Endothelial cell of hepatic sinusoid (primary cell): ENCODE measurements at regions not wholly inside any gene's neighbourhood (a gene's known extent, or its start where the extent isn't known, plus 50 kb on each side); places are given as distances from the start of the nearest gene placed in this dataset.

ENCODE experiments used
- in situ Hi-C: cut with HindIII; loops from 2 replicates; pipeline ENCODE4 v1.10.0; 2017; ENCODE audit warnings: low sequenced_read_pairs

DNA sequence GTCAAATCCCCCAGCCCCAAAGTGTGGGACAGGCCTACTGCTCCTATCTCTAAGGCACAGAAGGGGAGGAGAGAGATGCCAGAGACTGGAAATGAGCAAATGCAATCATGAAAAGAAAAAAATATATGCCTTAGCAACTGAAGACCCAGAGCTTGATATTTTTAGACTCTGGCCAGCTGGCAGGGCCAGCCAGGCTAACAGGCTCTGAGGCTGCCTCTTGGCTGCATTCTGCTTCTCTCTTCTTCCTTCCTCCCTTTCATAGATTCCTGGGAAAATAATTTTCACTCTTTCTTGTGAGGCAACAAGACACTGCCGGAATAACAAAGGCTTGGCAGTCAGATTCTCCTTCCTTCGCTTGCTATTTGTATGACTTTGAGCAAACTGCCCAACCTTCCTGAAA is 209.1 kb downstream of the RAD51AP2 start:
- in situ Hi-C loops = no loop called here

DNA sequence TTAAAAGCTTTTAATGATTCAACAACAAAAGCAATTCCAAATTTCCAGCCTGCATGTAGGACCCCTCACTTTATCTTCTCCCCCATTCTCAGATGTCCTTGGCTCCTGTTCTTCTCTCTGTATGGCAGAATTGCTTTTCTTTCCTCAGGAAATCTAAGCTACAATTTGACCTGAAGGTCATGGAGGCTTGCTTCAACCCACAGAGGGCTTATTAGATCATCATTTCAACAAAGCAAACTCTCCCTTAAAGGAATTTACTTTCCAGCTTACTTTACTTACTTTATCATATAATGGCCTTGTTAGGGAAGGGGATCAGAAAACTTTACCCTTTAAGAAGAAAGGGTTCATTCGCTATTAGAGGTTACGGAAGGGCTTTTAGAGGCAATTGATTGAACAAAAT is 211.5 kb downstream of the RAD51AP2 start:
- in situ Hi-C loops = no loop called here

DNA sequence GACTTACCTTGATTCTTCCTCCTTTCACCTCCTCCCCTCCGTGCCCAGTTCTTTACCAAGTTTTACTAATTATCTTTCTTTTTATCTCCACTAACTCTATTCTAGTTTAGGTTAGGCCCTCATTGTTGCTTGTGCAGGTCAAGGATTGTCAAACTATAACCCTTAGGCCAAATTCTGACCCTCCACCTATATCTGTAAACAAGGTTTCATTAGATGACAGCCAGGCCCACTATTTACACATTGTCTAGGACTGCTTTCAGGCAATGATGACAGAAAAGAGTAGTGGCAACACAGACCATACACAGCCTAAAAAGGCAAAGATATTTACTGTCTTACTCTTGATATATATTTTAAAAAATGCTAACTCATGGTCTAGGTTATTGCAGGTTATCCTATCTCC is 212.0 kb downstream of the RAD51AP2 start:
- in situ Hi-C loops = no loop called here

DNA sequence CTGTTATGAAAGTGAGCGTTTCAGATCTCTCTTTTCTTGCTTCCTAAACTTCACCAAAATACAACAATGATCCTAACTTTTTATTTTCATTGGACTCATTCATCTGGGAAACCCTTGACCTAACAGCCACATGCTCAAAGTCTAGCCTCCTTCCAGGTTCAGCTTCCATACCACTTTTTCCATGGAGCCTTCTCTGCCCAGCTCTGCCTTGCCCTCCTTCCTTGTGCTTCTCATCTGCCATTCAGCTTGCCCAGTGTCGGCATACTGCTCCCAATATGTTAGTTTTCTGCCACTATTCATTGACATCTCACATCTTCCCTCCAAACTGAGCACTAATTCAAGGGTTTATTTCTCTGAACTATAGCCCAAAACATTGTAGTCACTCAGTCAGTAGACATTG is 214.7 kb downstream of the RAD51AP2 start:
- in situ Hi-C loops = no loop called here

DNA sequence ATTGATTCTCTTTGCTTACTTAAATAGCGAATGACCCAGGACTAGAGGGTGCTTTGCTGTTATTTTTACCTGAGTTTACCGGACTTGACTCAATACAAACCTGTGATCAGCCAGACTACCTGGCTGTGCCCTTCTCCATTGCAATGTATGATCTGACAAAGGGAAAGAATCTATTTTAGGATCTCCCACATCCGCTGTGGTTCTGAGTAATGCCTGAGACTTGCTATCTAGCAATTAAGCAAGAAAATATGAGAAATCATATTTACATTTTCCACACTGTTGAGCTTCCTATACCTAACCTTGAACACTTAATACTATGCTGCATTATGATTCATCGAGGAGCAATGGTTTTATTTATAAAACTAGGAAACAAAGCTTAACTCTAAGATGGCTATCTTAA is 215.2 kb downstream of the RAD51AP2 start:
- in situ Hi-C loops = no loop called here

DNA sequence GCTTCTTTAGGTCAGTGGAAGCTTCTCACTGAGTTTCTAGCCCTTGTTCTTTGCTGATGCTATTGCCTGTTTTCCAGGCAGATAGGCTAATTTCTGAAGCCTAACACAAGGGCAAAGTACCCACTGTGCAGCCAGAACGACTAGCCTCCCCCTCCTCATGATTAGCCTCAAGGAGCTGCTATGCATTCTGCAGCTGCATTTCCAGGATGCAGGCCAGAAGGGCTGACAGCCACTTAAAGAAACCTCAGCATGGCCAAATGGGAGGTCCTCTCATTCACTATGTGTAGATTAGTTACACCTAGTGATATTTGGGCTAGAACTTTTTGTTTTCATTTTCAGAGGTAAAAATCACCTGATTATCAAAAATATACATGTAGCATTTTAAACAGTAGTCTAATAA is 216.0 kb downstream of the RAD51AP2 start:
- in situ Hi-C loops = no loop called here

DNA sequence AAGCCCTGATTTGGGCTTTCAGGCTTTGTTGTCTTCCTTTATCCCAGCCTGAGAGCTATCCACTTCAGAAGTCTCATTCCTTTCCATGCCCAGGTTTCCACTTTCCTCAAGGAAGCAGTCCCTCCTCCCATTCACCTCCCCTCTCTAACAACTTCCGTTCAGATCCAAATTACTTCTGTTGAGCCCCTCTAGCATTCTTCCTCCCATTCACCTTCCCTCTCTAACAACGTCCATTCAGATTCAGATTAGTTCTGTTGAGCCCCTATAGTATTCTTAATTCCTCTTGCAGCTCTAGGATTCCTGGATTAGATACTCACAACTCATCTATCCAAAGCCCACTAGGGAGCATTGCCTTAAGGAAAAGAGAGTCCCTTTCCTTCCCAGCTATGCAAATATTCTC is 216.8 kb downstream of the RAD51AP2 start:
- in situ Hi-C loops = no loop called here

DNA sequence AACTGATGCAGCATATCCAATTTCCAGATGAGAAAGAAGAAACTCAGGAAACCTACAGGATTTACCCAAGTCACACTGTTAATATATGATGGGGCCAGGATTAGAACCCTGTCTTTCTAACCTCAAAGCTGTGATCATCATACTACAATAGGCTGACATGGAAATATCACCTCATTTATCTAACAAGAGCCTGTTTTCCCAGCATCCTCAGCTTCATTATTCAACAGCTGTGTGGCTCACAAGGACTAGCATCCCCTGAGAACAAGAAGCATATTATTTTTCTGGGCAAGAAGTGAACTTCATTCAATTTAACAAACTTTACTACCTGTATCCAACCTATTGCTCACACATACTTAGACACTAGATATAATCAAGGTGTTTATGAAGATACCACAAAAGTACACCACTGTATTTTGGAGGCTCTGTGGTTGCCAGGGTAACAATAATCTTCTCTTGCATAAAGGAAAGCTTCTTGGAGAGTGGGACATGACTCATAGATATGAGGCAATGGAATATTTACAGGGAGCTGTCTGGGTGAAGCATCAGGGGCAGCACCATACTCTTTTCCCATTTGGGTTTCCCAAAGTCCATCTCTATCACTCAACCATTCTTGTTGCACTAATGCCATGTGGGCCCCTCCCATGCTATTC is 218.2 kb downstream of the RAD51AP2 start:
- in situ Hi-C loops = no loop called here

DNA sequence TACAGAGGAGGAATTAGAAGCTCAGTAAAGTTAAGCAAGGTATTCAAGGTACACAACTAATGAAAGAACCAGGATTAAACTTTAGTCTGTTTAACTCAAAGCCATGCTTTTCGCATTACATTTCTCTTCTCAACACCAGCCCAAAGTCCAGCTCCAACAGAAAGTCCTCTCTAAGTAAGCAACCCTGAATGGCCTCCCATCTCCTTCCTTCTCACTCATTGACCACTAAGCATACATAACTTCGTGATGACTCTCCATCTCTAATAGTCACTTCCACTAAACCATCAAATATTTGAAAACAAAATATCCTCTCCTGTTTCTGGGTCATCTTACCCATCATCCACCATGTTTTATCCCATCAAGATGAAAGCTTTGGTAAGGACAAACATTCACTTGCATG is 219.8 kb downstream of the RAD51AP2 start:
- in situ Hi-C loops = no loop called here

DNA sequence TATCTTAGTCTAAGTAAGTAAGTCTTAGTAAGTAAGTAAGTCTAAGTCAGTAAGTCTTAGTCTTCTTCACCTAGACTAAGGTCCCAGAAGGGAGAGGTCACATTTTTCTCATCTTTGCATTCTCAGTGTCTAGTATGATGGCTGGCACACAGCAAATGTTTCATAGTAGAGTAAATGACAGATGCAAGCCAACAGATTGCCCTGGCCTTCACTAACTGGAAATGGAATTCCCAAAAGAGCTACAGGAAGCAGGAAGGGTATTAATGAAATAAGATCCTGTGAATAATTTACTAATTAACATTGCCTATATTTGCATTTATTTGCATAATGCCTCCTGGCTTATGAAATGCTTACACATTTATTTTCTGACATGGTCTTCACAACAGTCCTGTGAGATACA is 221.6 kb downstream of the RAD51AP2 start:
- in situ Hi-C loops = no loop called here

DNA sequence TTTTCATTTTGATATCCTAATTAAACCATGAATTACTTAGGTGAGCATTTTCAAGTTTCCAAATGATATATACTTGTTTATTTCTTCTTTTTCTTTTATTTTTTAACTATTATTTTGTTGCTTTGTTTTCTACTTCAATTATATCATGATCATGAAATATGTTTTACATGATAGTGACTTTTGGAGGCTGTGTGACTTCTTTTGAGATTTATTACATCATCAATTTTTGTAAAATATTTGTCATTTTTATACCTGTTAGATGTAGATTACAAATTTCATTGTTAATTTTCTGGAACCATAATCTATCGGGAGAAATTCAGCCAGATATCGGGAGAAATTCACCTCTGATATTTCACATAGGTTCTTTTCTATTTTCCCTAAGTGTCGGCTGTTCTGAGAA is 228.6 kb downstream of the RAD51AP2 start:
- in situ Hi-C loops = no loop called here

DNA sequence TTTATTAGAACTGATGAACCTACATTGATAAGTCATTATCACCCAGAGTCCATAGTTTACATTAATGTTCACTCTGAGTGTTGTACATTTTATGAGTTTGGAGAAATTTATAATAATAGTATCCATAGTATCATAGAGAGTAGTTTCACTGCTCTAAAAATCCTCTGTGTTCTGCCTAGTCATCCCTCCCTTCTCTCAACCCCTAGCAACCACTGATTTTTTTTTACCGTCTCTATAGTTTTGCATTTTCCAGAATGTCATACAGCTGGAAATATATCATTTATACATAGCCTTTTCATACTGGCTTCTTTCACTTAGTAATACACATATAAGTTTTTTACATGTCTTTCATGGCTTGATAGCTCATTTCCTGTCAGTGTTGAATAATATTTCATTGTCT is 231.1 kb downstream of the RAD51AP2 start:
- in situ Hi-C loops = no loop called here

DNA sequence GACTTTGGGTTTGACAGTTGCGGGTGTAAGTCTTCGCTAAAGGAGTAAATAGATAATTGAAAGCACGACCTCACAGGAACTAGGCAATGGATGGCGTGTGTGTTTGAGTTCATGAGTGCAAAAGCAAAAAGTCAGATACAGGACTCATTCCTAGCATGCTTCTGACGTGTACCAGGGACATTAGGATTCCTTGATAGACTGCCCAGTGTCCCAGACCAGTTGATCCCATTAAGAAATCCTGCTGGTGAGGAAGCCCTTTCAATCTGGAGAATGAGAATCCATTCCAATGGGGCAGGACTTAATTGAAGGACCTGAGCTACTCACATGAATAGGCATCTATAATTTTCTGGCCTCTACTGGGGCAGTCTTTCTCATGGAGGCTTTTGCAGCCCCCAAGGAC is 235.4 kb downstream of the RAD51AP2 start:
- in situ Hi-C loops = no loop called here

DNA sequence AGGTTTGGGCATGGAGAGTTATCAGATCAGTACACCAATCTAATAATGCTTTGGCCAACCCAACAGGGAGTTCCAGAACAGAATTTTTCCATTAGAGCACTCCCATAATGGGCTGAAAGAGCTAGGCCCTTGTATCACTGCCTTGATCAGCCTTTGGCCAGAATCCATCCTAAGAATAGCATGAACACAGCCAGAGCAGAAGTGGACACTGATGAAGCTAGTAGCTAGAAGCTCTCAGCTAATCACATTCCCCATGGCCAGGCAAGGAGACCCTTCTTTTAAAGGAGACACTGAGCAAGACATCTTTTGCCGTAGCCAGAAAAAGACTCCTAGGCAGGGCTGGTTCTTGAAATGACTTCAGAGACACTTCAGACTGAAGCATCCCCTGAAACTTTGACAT is 236.0 kb downstream of the RAD51AP2 start:
- in situ Hi-C loops = no loop called here

DNA sequence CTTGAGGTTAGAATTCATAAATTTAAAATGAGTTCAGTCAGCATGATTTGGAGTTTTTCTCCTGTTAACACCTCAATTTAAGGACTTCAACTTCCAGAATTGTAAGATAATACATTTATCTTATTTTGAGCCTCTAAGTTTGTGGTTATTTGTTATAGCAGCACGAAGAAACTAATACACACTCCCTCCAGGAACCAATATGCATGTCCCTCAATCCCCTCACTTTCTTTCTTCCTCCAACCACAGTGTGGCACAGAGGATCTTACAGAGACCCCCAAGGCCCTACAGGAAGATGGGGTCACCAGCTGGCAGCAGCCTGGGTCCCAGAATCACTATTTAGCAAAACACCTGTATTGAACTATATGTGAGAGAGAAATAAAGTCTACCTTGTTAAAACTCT is 242.0 kb downstream of the RAD51AP2 start:
- in situ Hi-C loops = no loop called here

DNA sequence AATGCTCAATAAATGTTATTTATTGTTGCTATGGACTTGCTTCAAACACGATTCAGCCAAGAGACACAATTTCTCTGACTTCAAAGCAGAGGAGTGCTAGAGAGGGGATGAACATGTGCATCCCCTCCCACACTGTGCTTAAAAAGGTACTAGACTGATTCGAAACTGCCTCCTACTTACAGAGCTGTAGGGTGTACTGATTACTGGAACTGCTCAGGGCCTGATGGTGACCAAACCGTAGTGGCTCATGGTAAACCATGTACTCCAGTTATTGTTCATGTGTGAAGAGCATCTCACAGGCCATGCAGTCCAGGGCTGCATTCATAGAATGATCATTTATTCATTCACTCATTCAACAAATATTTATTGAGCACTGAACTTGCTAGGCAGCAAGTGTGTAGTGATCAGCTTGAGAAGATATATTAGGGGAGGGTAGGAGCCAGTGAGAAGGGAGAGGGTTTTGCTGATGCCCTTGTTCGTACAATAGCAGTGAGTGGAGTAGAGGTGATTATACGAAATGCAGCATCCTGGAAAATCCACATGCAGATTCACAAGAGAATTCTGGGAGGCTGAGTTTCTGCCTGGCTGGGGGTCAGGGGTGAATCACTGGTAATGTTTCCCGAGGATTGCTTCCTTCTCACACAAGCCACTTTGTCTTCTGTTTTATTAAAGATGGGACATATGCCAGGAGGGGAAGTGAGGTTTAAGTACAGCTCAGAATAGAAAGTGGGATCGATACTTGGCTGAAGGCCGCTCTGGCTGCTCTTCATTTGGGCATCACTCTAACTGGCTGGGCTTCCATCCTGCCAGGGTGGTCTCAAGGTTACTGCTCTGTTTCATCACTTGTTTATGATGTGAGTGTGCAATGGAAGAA is 245.4 kb downstream of the RAD51AP2 start:
- in situ Hi-C loops = no loop called here

DNA sequence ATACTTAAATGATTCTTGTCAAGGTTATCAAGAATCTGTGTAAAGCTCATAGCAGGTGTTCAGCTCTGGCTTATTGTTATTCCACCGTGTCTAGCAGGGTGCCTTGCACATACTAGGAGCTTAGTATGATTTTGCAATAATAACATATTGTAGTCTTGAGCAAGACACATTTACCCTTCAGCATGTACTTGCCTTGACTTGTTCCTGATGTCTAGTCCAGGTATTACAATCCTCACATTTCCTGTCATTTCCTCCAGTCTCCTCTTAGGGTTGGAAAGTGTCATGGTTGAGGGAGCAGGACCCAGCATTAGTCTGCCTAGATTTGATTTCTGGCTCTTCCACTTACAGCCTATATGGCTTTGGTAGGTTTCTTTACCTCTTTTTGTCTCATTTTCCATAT is 246.1 kb downstream of the RAD51AP2 start:
- in situ Hi-C loops = no loop called here

DNA sequence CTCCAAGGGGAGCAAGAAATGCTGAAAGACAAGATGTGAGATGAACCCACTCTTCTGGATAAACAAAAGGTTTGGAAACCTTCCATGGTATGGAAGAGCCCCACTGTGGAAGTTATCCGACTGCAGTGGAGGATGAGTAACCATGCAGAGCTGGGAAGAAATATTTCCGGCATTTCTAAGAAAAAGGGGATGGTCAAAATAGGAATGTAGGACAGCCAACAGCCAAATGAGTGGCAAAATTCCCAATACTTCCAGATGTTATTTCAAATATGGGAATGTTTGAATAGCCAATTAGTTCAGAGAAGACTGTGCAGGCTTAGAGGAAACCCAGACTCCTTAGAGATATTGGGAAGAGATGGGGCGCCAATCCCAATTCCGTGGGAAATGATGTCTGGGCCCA is 246.8 kb downstream of the RAD51AP2 start:
- in situ Hi-C loops = no loop called here

DNA sequence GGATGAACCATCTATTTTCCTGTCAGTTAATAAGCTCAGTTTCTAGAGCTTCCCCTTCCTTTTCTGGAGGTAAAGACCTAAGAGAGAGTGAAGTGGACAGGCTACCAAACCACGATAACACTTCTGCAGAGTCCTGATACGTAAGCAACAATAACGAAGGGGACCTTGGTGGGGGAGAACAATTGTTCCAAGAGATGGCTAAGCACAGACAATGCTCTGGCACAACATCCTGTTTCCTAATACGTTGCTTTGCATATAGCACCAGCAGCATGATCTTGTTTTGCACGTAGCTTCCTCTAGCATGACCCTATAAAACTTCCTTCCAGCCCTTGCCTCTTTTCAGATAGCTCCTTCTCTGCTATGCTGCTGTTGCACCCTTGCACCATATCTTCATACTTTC is 247.3 kb downstream of the RAD51AP2 start:
- in situ Hi-C loops = no loop called here

DNA sequence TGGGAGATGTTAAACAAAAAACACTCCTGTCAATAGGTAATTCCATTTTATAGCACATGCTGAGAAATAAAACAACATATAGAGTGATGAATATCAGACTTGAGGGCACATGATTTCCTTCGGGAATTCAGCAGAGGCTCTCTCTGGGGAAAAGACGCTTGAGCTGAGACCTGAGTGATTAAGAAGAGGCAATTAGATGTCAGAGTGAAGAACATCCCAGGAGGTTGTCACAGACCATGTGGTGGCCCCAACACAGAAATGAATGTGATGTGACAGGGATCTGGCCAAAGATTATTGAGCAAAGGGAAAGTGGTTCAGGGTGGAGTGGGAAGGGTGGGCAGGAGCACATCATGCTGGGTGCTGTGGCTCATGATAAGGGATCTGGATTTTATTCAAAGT is 254.7 kb downstream of the RAD51AP2 start:
- in situ Hi-C loops = no loop called here

DNA sequence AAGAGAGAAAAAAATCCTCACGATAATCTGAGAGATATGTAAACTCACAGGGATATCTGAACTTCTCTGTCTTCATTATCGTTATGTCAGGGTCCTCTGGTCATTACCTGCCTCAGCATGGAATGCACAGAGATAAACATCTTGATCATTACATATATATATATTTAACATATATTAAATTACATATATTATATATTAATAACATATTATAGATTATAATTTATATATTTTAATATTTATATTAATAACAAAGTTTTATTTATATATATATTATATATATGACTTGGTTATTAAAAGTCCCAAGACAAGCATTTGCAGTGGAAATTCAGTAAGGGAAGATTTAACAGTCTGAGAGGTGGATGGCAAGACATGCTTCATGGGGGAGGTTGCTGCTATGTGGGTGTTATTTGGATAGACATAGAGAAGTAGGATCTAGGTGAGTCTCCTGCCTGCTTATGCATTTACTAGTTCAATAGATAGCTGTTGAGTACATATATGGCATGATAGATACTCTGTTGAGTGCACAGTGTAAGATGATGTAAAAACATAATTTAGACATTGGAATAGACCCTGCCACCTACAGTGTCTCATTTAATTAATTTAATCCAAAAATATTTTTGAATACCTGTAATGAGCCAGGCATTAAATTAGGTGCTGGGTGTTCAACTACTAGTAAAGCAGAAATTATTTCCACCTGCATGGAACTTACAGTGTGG is 255.2 kb downstream of the RAD51AP2 start:
- in situ Hi-C loops = no loop called here

DNA sequence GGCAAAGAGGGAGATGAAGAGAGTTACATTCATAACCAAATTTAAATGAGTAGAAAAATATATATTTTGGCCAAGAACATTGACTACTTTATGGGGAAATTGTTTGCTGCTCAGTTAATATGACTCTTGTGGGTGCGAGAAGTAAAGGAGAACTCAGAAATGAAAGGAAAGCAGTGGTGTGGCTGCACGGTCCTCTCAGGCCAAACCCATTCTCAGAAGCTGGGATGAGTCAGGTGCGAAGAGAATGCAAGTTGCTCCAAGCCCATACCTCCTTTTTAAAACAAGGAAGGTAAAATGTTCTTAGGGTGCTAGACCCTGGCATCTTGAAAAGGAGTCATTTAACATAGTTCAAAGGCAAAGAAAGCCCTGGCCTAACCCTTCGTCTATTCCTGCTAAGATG is 258.6 kb downstream of the RAD51AP2 start:
- in situ Hi-C loops = no loop called here
